Breast epithelium (tissue), 4 donors: ENCODE measurements at regions not wholly inside any gene's neighbourhood (a gene's known extent, or its start where the extent isn't known, plus 50 kb on each side); places are given as distances from the start of the nearest gene placed in this dataset.

Experiments used
- DNase-seq, 2 donors: peaks; one replicate each; pipeline ENCODE4 v3.0.0-alpha.2; 2019; ENCODE audit warnings: low spot score in 2 of 2
- H3K27ac ChIP-seq, 2 donors: fragments of 200-600 bp; sonication (generic) in 1 of 2; one replicate each; pipeline ENCODE4 v1.5.1; 2016 to 2019; ENCODE audit warnings: mild to moderate bottlenecking in 1 of 2
- H3K27me3 ChIP-seq, 2 donors: fragments of 200-600 bp; sonication (generic) in 1 of 2; one replicate each; pipeline versions ENCODE4 v1.5.1 to v1.6.0; 2017 to 2019; ENCODE audit warnings: control low read depth in 1 of 2, mild to moderate bottlenecking in 1 of 2
- H3K36me3 ChIP-seq: fragments of 200-600 bp; one replicate; pipeline ENCODE4 v1.5.1; 2019
- H3K4me1 ChIP-seq, 2 donors: fragments of 200-600 bp; sonication (generic); one replicate each; pipeline ENCODE4 v1.5.1; 2016 to 2019; ENCODE audit warnings: control low read depth in 1 of 2
- H3K4me3 ChIP-seq, 3 donors: fragments of 200-600 bp; sonication (generic); 1 replicate in 2 of 3; 2 replicates in 1 of 3; pipeline ENCODE4 v1.5.1; 2016 to 2019; ENCODE audit warnings: mild to moderate bottlenecking in 3 of 3, moderate library complexity in 2 of 3
- H3K9me3 ChIP-seq, 2 donors: fragments of 200-600 bp; sonication (generic) in 1 of 2; one replicate each; pipeline ENCODE4 v1.5.1; 2016 to 2019; ENCODE audit warnings: control low read depth in 1 of 2
- CTCF ChIP-seq, 3 donors: fragments of 450-650 bp; IDR thresholded peaks; one replicate each; pipeline ENCODE4 v1.5.1; 2016 to 2017; ENCODE audit warnings: antibody characterized with exemption in 3 of 3, mild to moderate bottlenecking in 3 of 3, moderate library complexity in 3 of 3
- POLR2A ChIP-seq: fragments of 450-650 bp; IDR thresholded peaks from one replicate; pipeline ENCODE4 v1.6.1; 2016; ENCODE audit warnings: antibody characterized with exemption, mild to moderate bottlenecking, moderate library complexity
- POLR2AphosphoS5 ChIP-seq, 3 donors: sonication (generic); formaldehyde crosslinking; IDR thresholded peaks; one replicate each; pipeline ENCODE4 v1.6.1; 2017; ENCODE audit warnings: antibody characterized with exemption in 3 of 3
- intact Hi-C: fragments of 100-400 bp; cut with DNase I; formaldehyde crosslinking; loops from one replicate; pipeline ENCODE4 v1.15.1; 2023; ENCODE audit warnings: low total_unique reads

- no peak overlapping the region for H3K4me3 ChIP-seq
- no peaks in the 10 kb centered on the region for H3K27me3 ChIP-seq
- H3K27ac ChIP-seq = no peak overlapping the region
- no peak for DNase-seq
- no peaks in the 10 kb centered on the region for H3K9me3 ChIP-seq
- TF ChIP-seq CTCF (IDR thresholded peaks at IDR 0.05) (no peak), POLR2A (no peak), POLR2AphosphoS5 (IDR thresholded peaks at IDR 0.05) (no peak)
- H3K4me1 ChIP-seq = no peaks in the 10 kb centered on the region
- H3K36me3 ChIP-seq = no peaks in the 10 kb centered on the region
- intact Hi-C loops = no loop called here
Observed at GRCh38 chr4:159430896-159431295, 328.0 kb downstream of the RAPGEF2 start.

GRCh38 chr4:159432436-159432835, 329.6 kb downstream of the RAPGEF2 start:
- TF ChIP-seq POLR2AphosphoS5 (IDR thresholded peaks at IDR 0.05) (no peak), POLR2A (no peak), CTCF (IDR thresholded peaks at IDR 0.05) (no peak)
- intact Hi-C loops = no loop called here

GRCh38 chr4:159433337-159433736, 330.5 kb downstream of the RAPGEF2 start:
- H3K9me3 ChIP-seq = no peaks in the 10 kb centered on the region
- H3K27me3 ChIP-seq = no peaks in the 10 kb centered on the region
- H3K4me1 ChIP-seq = no peaks in the 10 kb centered on the region
- TF ChIP-seq CTCF (IDR thresholded peaks at IDR 0.05) = no peak
- H3K36me3 ChIP-seq = no peaks in the 10 kb centered on the region
- intact Hi-C loops = no loop called here
- H3K27ac ChIP-seq = no peak overlapping the region
- no peak overlapping the region for H3K4me3 ChIP-seq
- DNase-seq = no peak

More at GRCh38 chr4:159432436-159432835, 329.6 kb downstream of the RAPGEF2 start:
- Histone ChIP-seq H3K27me3 (no peaks in the 10 kb centered on the region), H3K36me3 (no peaks in the 10 kb centered on the region), H3K27ac (no peak overlapping the region), H3K4me3 (no peak overlapping the region), H3K9me3 (no peaks in the 10 kb centered on the region), H3K4me1 (no peaks in the 10 kb centered on the region)
- no peak for DNase-seq

GRCh38 chr4:159434114-159434870, 331.4 kb downstream of the RAPGEF2 start:
- DNase-seq = no peak
- H3K9me3 ChIP-seq = no peaks in the 10 kb centered on the region
- no peak overlapping the region for H3K27ac ChIP-seq
- intact Hi-C loops = no loop called here
- no peaks in the 10 kb centered on the region for H3K4me1 ChIP-seq
- H3K4me3 ChIP-seq = no peak overlapping the region
- no peaks in the 10 kb centered on the region for H3K36me3 ChIP-seq
- H3K27me3 ChIP-seq = no peaks in the 10 kb centered on the region
- TF ChIP-seq POLR2A (no peak), POLR2AphosphoS5 (IDR thresholded peaks at IDR 0.05) (no peak), CTCF (IDR thresholded peaks at IDR 0.05) (no peak)

- H3K4me3 ChIP-seq = no peak overlapping the region
- DNase-seq = no peak
- no peaks in the 10 kb centered on the region for H3K4me1 ChIP-seq
- no peaks in the 10 kb centered on the region for H3K9me3 ChIP-seq
- TF ChIP-seq POLR2AphosphoS5 (IDR thresholded peaks at IDR 0.05) = no peak
- no peak for TF ChIP-seq CTCF (IDR thresholded peaks at IDR 0.05)
- TF ChIP-seq POLR2A = no peak
- no peaks in the 10 kb centered on the region for H3K27me3 ChIP-seq
- no peak overlapping the region for H3K27ac ChIP-seq
- no peaks in the 10 kb centered on the region for H3K36me3 ChIP-seq
- intact Hi-C loops = no loop called here
Observed at GRCh38 chr4:159434871-159435241, 332.0 kb downstream of the RAPGEF2 start.
